Testis (tissue), 2 donors: ENCODE measurements at regions not wholly inside any gene's neighbourhood (a gene's known extent, or its start where the extent isn't known, plus 50 kb on each side); places are given as distances from the start of the nearest gene placed in this dataset.

ENCODE experiments used
- CTCF ChIP-seq, 3 experiments: fragments of 450-650 bp in 2 of 3; fragments of 200-600 bp in 1 of 3; sonication (generic) in 1 of 3; IDR thresholded peaks; one replicate each; pipeline ENCODE4 v1.5.1; 2016 to 2019; ENCODE audit warnings: antibody characterized with exemption in 3 of 3, mild to moderate bottlenecking in 2 of 3, moderate library complexity in 1 of 3
- POLR2A ChIP-seq: fragments of 450-650 bp; IDR thresholded peaks from one replicate; pipeline ENCODE4 v1.6.1; 2017; ENCODE audit warnings: antibody characterized with exemption, mild to moderate bottlenecking, moderate library complexity

GRCh38 chr5:10077791-10078545, 171.7 kb downstream of the ATPSCKMT start:
- TF ChIP-seq CTCF (IDR thresholded peaks at IDR 0.05) (no peak), POLR2A (no peak)
